CD4-positive, alpha-beta T cell treated with Interleukin-12 subunit alpha and Interleukin-12 subunit beta, for 1 hour (primary cell): ENCODE measurements at regions not wholly inside any gene's neighbourhood (a gene's known extent, or its start where the extent isn't known, plus 50 kb on each side); places are given as distances from the start of the nearest gene placed in this dataset.

Experiments used
- DNase-seq: peaks from one replicate; pipeline ENCODE4 v3.0.0-alpha.2; 2020

DNA sequence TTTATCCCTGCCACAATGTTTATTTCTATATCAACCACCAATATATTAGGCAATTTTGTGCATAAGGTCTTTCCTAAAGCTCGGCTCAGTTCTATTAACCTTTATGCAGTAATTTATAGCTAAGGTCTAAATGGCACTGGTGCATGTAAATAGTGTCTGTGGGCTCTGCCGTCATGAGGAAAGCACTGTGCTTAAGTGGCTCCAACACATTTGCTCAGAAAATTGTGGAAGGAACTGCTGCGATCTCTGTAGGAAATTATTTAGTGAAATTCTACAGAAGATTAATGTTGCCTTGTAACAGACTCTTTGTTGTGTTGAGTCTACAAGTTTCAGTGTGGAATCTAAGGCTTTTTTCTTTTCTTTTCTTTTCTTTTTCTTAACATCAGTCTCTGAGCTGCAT lies 54.0 kb upstream of the EGLN3 start:
- DNase-seq = no peak

DNA sequence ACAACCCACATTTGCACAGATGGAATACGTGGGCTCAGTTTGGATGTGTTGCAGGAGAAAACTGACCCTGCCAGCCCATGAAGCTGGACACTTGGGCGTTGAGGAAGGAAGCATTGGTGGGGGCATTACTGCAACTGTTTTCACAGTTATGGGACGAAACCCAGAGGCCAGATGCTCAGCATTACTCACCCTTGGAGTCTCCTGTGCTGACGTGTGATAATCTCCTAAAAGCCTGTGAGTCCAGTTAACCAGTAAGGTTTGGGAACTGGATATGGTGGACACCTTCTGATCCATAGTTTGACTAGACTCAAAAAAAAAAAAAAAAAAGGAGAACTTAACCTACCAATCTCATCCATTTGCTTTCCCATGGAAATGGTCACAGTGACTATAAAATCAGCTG lies 52.8 kb upstream of the EGLN3 start:
- no peak for DNase-seq

DNA sequence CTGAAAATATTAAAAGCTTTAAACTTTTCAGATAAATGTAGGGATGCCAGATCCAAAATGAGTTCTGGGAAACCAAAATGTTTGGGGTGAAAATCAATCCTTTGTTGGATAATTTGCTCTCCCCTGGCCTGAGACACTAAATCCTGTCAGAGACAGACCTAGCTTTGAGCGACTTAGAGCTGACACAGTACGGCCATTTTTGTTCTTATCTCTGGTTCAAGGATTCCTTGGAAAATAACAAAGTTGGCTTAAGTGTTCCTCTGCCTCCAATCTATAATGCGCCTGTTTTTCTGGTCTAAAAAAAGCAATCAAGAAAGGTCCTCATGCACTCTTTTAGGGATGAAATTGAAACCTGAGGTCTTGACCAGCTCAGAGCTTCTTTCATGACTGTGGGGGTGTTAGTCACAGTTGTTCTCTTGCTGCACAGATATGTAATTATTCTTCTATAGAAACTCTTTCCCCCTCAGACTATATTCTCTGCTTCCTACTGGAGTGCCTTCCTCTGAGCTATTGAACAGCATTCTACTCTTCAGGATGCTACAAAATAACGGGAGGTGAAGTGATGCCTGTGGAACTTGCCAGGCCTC lies 52.3 kb upstream of the EGLN3 start:
- DNase-seq = no peak
